HG03571 (cell line): ENCODE measurements at regions not wholly inside any gene's neighbourhood (a gene's known extent, or its start where the extent isn't known, plus 50 kb on each side); places are given as distances from the start of the nearest gene placed in this dataset.
A peak's percentile ranks its signal among the peaks of the same experiment; 100 is the strongest.
"Not testable (repeated sequence)": the region's sequence is repeated elsewhere in the genome, so short reads cannot be mapped to it uniquely, and the experiment has no call there.

Experiments used
- ATAC-seq: cut with Tn5 transposase; IDR thresholded peaks from one replicate; pipeline ENCODE4 v1.9.1; 2021; ENCODE audit not compliant: unreplicated experiment

GRCh38 chr3:3346556-3346955 is 167.1 kb upstream of the CRBN start:
- no peak for ATAC-seq

GRCh38 chr3:3342141-3342540 is 162.7 kb upstream of the CRBN start:
- ATAC-seq: no peak

DNA sequence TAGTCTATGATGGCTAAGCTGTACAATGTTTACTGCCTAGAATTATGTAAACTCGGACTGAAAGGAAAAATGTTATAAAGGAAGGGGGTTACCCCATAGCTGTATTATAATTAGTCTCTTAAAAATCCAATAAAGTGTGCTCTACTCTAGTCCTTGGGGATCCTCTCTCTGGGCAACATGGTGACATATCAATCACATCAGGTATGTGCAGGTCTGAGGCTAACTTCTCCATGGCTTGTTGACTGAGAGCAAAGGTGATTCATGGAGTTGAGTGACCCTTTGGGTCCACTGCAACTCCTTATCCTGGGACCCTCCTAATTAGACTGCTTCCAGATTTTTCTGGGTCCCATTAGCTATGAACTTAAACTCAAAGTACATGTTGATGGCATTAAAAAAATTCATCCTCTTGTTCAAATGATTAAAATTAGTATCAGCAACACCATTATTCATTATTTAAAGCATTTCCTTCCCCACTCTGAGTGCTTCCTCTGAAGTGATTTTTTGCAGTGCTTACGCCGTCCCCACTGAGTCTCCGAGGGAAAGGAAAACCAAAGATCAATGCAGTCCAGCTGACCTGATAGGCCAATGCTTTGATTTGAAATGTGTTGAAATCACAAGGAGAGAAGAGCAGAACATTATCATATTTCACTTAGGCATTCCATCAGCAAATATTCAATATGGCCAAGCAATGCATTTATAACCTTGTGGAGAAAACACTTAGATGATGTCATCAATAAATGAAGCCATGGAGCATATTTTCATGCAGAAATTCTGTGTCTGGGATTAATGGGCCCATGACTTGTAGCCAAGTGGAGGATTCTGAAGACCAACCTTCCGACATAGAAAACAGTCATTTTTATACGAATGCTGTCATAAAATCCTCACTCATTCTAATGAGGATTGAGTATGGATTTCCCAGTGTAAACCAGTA is 161.7 kb upstream of the CRBN start:
- no peak for ATAC-seq

GRCh38 chr3:3340526-3340925 is 161.0 kb upstream of the CRBN start:
- ATAC-seq: no peak

GRCh38 chr3:3335903-3336302 is 156.4 kb upstream of the CRBN start:
- no peak for ATAC-seq

- ATAC-seq: no peak
Measured at GRCh38 chr3:3334491-3334890, 155.0 kb upstream of the CRBN start.

DNA sequence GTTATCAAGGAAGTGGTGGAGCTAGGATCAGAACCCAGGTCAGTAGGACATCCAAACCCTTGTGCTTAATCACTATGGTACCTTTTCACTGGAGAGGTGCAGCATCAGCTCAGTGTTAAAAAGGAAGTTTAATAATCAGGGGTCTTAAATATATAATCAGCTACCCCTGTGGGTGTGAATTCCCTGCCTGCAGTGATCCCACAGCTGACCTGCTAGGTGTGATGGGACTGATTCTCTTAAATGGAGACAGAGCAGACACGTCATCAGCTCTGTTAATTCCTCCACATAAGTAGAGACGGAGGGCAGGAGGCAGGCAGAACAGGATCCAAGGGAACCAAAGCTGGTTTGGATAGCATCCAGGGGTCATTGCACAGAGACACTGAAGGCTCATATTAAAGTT is 154.1 kb upstream of the CRBN start:
- no peak for ATAC-seq

DNA sequence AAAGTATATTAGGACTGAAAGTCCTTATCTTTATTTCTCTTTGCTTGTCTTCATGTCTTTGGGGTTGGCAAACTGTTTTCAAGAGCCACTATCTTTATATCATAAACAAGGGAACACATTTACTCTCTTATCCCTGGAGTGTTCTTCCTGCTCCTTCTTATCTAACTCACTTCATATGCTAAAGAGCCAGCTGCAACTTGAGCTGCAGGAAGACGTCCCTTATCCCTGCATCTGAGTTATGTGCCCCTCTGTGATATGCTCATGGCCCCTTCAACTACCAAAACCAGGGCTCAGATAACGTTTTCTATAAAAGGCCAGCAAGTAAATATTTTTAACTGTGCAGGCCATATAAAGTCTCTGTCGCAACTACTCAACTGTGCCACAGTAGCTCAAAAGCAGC is 137.0 kb upstream of the CRBN start:
- no peak for ATAC-seq

DNA sequence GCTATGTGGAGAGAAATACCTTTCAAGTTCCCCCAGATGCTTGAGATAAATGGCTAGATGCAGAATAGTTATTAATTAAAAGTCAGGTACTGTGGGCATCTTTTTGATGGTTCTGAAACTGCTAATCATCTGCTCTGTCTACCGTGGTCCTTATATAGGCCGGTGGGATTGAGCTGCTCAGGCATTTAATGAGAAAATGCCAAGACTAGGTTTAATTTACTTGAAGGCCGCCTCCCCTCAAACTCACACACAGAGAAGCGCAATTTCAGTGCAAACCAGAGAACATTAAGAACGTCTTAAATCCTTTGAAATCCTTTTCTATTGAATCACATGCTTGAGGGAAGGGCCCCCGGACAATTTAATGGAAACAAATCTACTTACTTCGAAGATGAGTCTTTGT is 136.4 kb upstream of the CRBN start:
- no peak for ATAC-seq

GRCh38 chr3:3309887-3310286 is 130.4 kb upstream of the CRBN start:
- no peak for ATAC-seq

GRCh38 chr3:3308809-3309208 is 129.3 kb upstream of the CRBN start:
- ATAC-seq: no peak

DNA sequence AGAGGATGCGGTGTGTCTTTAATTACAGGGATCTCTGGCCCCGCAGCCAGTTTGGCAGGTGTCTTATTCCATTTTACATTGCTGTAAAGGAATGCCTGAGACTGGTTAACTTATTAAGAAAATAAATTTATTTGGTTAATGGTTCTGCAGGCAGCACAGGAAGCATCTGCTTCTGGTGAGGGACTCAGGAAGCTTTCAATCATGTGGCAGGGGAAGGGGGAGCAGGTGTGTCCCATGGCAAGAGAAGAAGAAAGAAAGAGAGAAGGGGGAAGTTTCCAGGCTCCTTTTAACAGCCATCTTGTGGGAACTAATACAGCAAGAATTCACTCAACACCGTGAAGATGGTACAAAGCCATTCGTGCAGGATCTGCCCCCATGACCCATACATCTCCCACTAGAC is 128.0 kb upstream of the CRBN start:
- no peak for ATAC-seq

- no peak for ATAC-seq
Measured at GRCh38 chr3:3305841-3306240, 126.3 kb upstream of the CRBN start.

- ATAC-seq: no peak
Measured at GRCh38 chr3:3305084-3305483, 125.6 kb upstream of the CRBN start.

- ATAC-seq: no peak
Measured at GRCh38 chr3:3303636-3304035, 124.1 kb upstream of the CRBN start.

GRCh38 chr3:3302964-3303363 is 123.5 kb upstream of the CRBN start:
- no peak for ATAC-seq

DNA sequence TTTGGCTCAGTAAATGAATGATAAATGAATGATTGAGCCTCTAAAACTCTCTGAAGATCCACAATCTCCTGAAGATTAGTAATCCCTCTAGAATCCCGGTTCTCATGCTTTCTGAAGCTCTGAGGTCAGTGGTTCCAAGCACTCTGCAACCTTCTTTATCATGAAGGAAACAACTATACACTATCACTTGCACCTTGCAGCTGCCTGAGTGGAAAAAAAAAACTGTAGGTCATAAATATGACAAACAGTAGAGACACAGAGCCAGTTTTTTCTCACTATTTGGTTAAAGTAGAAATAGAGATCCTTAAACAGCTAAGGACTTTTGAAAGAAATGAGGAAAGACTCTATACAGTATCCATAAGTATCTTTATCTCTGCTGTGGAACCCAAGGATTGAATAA is 122.0 kb upstream of the CRBN start:
- ATAC-seq: no peak

- no peak for ATAC-seq
Measured at GRCh38 chr3:3296979-3297381, 117.5 kb upstream of the CRBN start.

GRCh38 chr3:3295586-3295985 is 116.1 kb upstream of the CRBN start:
- ATAC-seq: no peak

GRCh38 chr3:3291756-3292283 is 112.3 kb upstream of the CRBN start:
- ATAC-seq: not testable (repeated sequence)

GRCh38 chr3:3288255-3288654 is 108.8 kb upstream of the CRBN start:
- no peak for ATAC-seq

DNA sequence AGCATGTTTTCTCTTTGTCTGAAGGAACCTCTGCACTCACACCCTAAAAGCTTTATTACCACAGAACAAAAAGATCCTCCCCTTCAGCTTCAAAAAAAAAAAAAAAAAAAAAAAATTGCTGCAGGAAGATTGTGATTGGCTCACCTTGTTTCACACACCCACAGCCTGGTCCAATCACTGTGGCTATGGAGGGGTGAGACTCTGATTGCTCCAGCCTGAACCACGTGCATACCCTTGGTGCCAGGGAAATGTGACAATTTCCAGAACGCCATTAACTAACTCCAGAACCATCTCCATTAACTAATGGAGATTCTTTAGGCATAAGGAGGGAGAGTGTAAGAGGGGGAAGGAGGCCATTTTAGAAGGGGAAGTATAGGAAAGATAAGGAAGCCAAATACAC is 106.5 kb upstream of the CRBN start:
- no peak for ATAC-seq

- ATAC-seq: peak; percentile 51
Measured at GRCh38 chr3:3281024-3281423, 101.5 kb upstream of the CRBN start.
